GM12864 (cell line): ENCODE measurements at regions not wholly inside any gene's neighbourhood (a gene's known extent, or its start where the extent isn't known, plus 50 kb on each side); places are given as distances from the start of the nearest gene placed in this dataset.
A peak's percentile ranks its signal among the peaks of the same experiment; 100 is the strongest.

ENCODE experiments used
- DNase-seq: peaks from one replicate; pipeline ENCODE4 v3.0.0-alpha.2; 2011; ENCODE audit warnings: low read depth
- H3K4me3 ChIP-seq: 2 replicates; pipeline ENCODE4 v1.5.1; 2011; ENCODE audit warnings: mild to moderate bottlenecking, low read depth, low read length, control low read depth
- CTCF ChIP-seq: IDR thresholded peaks from 2 replicates; pipeline ENCODE4 v1.5.1; 2011; ENCODE audit warnings: low read depth, mild to moderate bottlenecking, moderate library complexity, low read length, control low read depth, inconsistent platforms; ENCODE audit errors: missing control alignments

GRCh38 chr21:36606287-36606982 lies 92.5 kb upstream of the SIM2 start:
- TF ChIP-seq CTCF, result peak; percentile 7
- no peak overlapping the region for H3K4me3 ChIP-seq
- no peak for DNase-seq

GRCh38 chr21:36606983-36607325 lies 92.0 kb upstream of the SIM2 start:
- no peak for DNase-seq
- no peak overlapping the region for H3K4me3 ChIP-seq
- TF ChIP-seq CTCF, result no peak

- H3K4me3 ChIP-seq, result no peak overlapping the region
- TF ChIP-seq CTCF, result no peak
- no peak for DNase-seq
Measured at GRCh38 chr21:36608041-36608896, 90.6 kb upstream of the SIM2 start.

- TF ChIP-seq CTCF, result no peak
- DNase-seq, result no peak
- no peak overlapping the region for H3K4me3 ChIP-seq
Measured at GRCh38 chr21:36608897-36609225, 90.1 kb upstream of the SIM2 start.

- no peak for TF ChIP-seq CTCF
- no peak overlapping the region for H3K4me3 ChIP-seq
- no peak for DNase-seq
Measured at GRCh38 chr21:36609654-36610053, 89.3 kb upstream of the SIM2 start.

- TF ChIP-seq CTCF, result no peak
- DNase-seq, result no peak
- H3K4me3 ChIP-seq, result no peak overlapping the region
Measured at GRCh38 chr21:36610201-36610600, 88.7 kb upstream of the SIM2 start.
